GM12801 (cell line): ENCODE measurements at regions not wholly inside any gene's neighbourhood (a gene's known extent, or its start where the extent isn't known, plus 50 kb on each side); places are given as distances from the start of the nearest gene placed in this dataset.

Experiments
- CTCF ChIP-seq: IDR thresholded peaks from one replicate; pipeline ENCODE4 v1.5.1; 2011; ENCODE audit warnings: control low read depth; ENCODE audit not compliant: insufficient read length; ENCODE audit errors: extremely low read depth

GRCh38 chr14:99995700-99996356, 69.4 kb upstream of the EVL start:
- peak; percentile 25 for TF ChIP-seq CTCF

- TF ChIP-seq CTCF: no peak
These were observed 68.2 kb upstream of the EVL start for GRCh38 chr14:99996951-99997571.

GRCh38 chr14:100004392-100004791, 60.8 kb upstream of the EVL start:
- no peak for TF ChIP-seq CTCF

GRCh38 chr14:100007254-100007653, 58.0 kb upstream of the EVL start:
- no peak for TF ChIP-seq CTCF

- no peak for TF ChIP-seq CTCF
These were observed 54.5 kb upstream of the EVL start for GRCh38 chr14:100010679-100011078.

- no peak for TF ChIP-seq CTCF
These were observed 53.4 kb upstream of the EVL start for GRCh38 chr14:100011628-100012325.

- no peak for TF ChIP-seq CTCF
These were observed 52.5 kb upstream of the EVL start for GRCh38 chr14:100012478-100013327.
